GM21381 (cell line): ENCODE measurements at regions not wholly inside any gene's neighbourhood (a gene's known extent, or its start where the extent isn't known, plus 50 kb on each side); places are given as distances from the start of the nearest gene placed in this dataset.

Source experiments
- ATAC-seq: cut with Tn5 transposase; IDR thresholded peaks from one replicate; pipeline ENCODE4 v1.9.1; 2021; ENCODE audit warnings: mild to moderate bottlenecking, moderate library complexity; ENCODE audit not compliant: unreplicated experiment

- no peak for ATAC-seq
Measured at GRCh38 chr22:48855013-48855412, 972.7 kb downstream of the BRD1 start.

GRCh38 chr22:48853627-48854240 is 973.9 kb downstream of the BRD1 start:
- ATAC-seq, result no peak

GRCh38 chr22:48851933-48852549 is 975.6 kb downstream of the BRD1 start:
- ATAC-seq, result no peak

- no peak for ATAC-seq
Measured at GRCh38 chr22:48850658-48851287, 976.9 kb downstream of the BRD1 start.

- ATAC-seq, result no peak
Measured at GRCh38 chr22:48849963-48850657, 977.6 kb downstream of the BRD1 start.

- no peak for ATAC-seq
Measured at GRCh38 chr22:48849219-48849912, 978.3 kb downstream of the BRD1 start.

- no peak for ATAC-seq
Measured at GRCh38 chr22:48846200-48846599, 981.5 kb downstream of the BRD1 start.

- no peak for ATAC-seq
Measured at GRCh38 chr22:48845356-48845936, 982.2 kb downstream of the BRD1 start.

- ATAC-seq, result no peak
Measured at GRCh38 chr22:48844056-48844675, 983.5 kb downstream of the BRD1 start.

- ATAC-seq, result no peak
Measured at GRCh38 chr22:48843640-48844039, 984.0 kb downstream of the BRD1 start.

GRCh38 chr22:48842976-48843375 is 984.7 kb downstream of the BRD1 start:
- no peak for ATAC-seq

- no peak for ATAC-seq
Measured at GRCh38 chr22:48842583-48842945, 985.1 kb downstream of the BRD1 start.

- no peak for ATAC-seq
Measured at GRCh38 chr22:48841881-48842582, 985.6 kb downstream of the BRD1 start.

GRCh38 chr22:48840112-48840949 is 987.3 kb downstream of the BRD1 start:
- ATAC-seq, result no peak

- ATAC-seq, result no peak
Measured at GRCh38 chr22:48838846-48839730, 988.6 kb downstream of the BRD1 start.

GRCh38 chr22:48838376-48838775 is 989.3 kb downstream of the BRD1 start:
- ATAC-seq, result no peak

- no peak for ATAC-seq
Measured at GRCh38 chr22:48837341-48837935, 990.2 kb downstream of the BRD1 start.
